ENCODE measurements at regions not wholly inside any gene's neighbourhood (a gene's known extent, or its start where the extent isn't known, plus 50 kb on each side); places are given as distances from the start of the nearest gene placed in this dataset.

GRCh38 chr11:92141159-92141558 lies 83.5 kb upstream of the FAT3 start:
- no peak overlapping the region for H3K27ac ChIP-seq (ENCODE audit: insufficient read depth, low read length)
- H3K56ac ChIP-seq (ENCODE audit: extremely low read depth, insufficient read depth, low read length) = no peak overlapping the region
- H4K8ac ChIP-seq (ENCODE audit: low read depth in 2 of 2, low read length in 2 of 2) = no peak overlapping the region
- no peaks in the 10 kb centered on the region for H3K9me3 ChIP-seq (ENCODE audit: control insufficient read depth, insufficient read depth, low read length)
- H3K79me1 ChIP-seq (ENCODE audit: low read depth in 1 of 2, low read length in 2 of 2) = no peaks in the 10 kb centered on the region
- no CpG with 5 or more reads among the region's 3 CpGs for WGBS, 2 experiments (ENCODE audit: extremely low coverage in 2 of 2, insufficient read length in 1 of 2)
- TF ChIP-seq BHLHE40 (IDR thresholded peaks at IDR 0.05; ENCODE audit: low read depth, low read length) = no peak
- TF ChIP-seq FOS (IDR thresholded peaks at IDR 0.05; ENCODE audit: low read depth, low read length) = no peak
- no peak for TF ChIP-seq RCOR1 (IDR thresholded peaks at IDR 0.05; ENCODE audit: insufficient replicate concordance, low read length)
- no peak for TF ChIP-seq RFX5 (IDR thresholded peaks at IDR 0.05; ENCODE audit: low read depth, low read length)
- no peak for TF ChIP-seq MXI1 (IDR thresholded peaks at IDR 0.05; ENCODE audit: borderline replicate concordance, low read depth, low read length)
- no peak for TF ChIP-seq POLR2A (IDR thresholded peaks at IDR 0.05; ENCODE audit: low read depth, low read length)
- no peak for TF ChIP-seq MAFK (IDR thresholded peaks at IDR 0.05; ENCODE audit: low read depth, low read length)
- TF ChIP-seq USF2 (IDR thresholded peaks at IDR 0.05; ENCODE audit: low read depth, low read length) = no peak
- no peak for TF ChIP-seq MAZ (IDR thresholded peaks at IDR 0.05; ENCODE audit: borderline replicate concordance, low read depth, low read length)
- no peak for TF ChIP-seq SMC3 (IDR thresholded peaks at IDR 0.05; ENCODE audit: low read depth, low read length)
- no peak for TF ChIP-seq CEBPB (IDR thresholded peaks at IDR 0.05; ENCODE audit: low read depth, low read length)
- TF ChIP-seq CHD1 (IDR thresholded peaks at IDR 0.05; ENCODE audit: low read depth, low read length) = no peak
- TF ChIP-seq RAD21 (IDR thresholded peaks at IDR 0.05; ENCODE audit: low read length) = no peak
- no peak for TF ChIP-seq NFE2L2 (IDR thresholded peaks at IDR 0.05; ENCODE audit: low read depth, low read length)
- DNase-seq (no peak), ATAC-seq (ENCODE audit: low read depth) (no peak)
- no peak overlapping the region for H2BK120ac ChIP-seq (ENCODE audit: low read depth, low read length)
- H3K9me1 ChIP-seq (ENCODE audit: insufficient read depth, low read length) = no peaks in the 10 kb centered on the region
- H3K4ac ChIP-seq (ENCODE audit: low read depth, low read length) = no peak overlapping the region
- H3K23ac ChIP-seq (ENCODE audit: low read depth, low read length) = no peak overlapping the region
- CTCF ChIA-PET = no interaction called here
- H2AFZ ChIP-seq (replicated peaks; ENCODE audit: low read length, poor library complexity) = no peak overlapping the region
- no peak overlapping the region for H3K4me3 ChIP-seq (ENCODE audit: insufficient read depth, low read depth, low read length)
- intact Hi-C loops (cut with micrococcal nuclease) (no loop called here), dilution Hi-C loops (cut with HindIII; ENCODE audit: low sequenced_read_pairs, unreplicated experiment) (no loop called here), in situ Hi-C loops (cut with MboI; ENCODE audit: low sequenced_read_pairs) (no loop called here)
- no peak overlapping the region for H2BK20ac ChIP-seq (ENCODE audit: low read depth, low read length)
- H2AK9ac ChIP-seq (replicated peaks; ENCODE audit: low read depth, low read length, poor library complexity) = no peak overlapping the region
- no TSS peak for BruUV-seq (replicated peaks)
- H3K36me3 ChIP-seq (ENCODE audit: control insufficient read depth, insufficient read depth, low read length) = no peaks in the 10 kb centered on the region
- POLR2A ChIA-PET (ENCODE audit: unreplicated experiment) = no interaction called here
- H2BK5ac ChIP-seq (ENCODE audit: low read depth, low read length, poor library complexity, severe bottlenecking) = no peak overlapping the region
- H3K4me2 ChIP-seq (ENCODE audit: low read depth, low read length) = no peak overlapping the region
- H3K4me1 ChIP-seq (ENCODE audit: control insufficient read depth, insufficient read depth, low read length) = no peaks in the 10 kb centered on the region
- no peak overlapping the region for H3K14ac ChIP-seq (replicated peaks; ENCODE audit: low read depth, low read length)
- H3K27me3 ChIP-seq (ENCODE audit: control insufficient read depth, insufficient read depth, low read length) = no peaks in the 10 kb centered on the region
- H3K9ac ChIP-seq (ENCODE audit: low read depth, low read length) = no peak overlapping the region
- H4K5ac ChIP-seq (ENCODE audit: low read depth, low read length) = no peak overlapping the region
- H4K91ac ChIP-seq (ENCODE audit: insufficient read depth, low read depth, low read length) = no peak overlapping the region
- H4K20me1 ChIP-seq (ENCODE audit: insufficient read depth, low read length) = no peaks in the 10 kb centered on the region
- H3K18ac ChIP-seq (ENCODE audit: low read depth, low read length) = no peak overlapping the region
- no peak overlapping the region for H2AK5ac ChIP-seq (ENCODE audit: low read depth, low read length)
- H2BK15ac ChIP-seq (ENCODE audit: low read depth, low read length) = no peak overlapping the region

Data from IMR-90 (cell line).